Stimulated activated CD4-positive, alpha-beta T cell treated with anti-CD3 and anti-CD28 coated beads, Interleukin-12 subunit alpha, Interleukin-12 subunit beta, amount 100 ng/mL, for 48 hours (primary cell): ENCODE measurements at regions not wholly inside any gene's neighbourhood (a gene's known extent, or its start where the extent isn't known, plus 50 kb on each side); places are given as distances from the start of the nearest gene placed in this dataset.
"Not testable (repeated sequence)": the region's sequence is repeated elsewhere in the genome, so short reads cannot be mapped to it uniquely, and the experiment has no call there.

Source experiments
- DNase-seq, 3 donors: peaks; one replicate each; pipeline ENCODE4 v3.0.0-alpha.2; 2020; ENCODE audit warnings: low read depth in 2 of 3, low spot score in 1 of 3

- DNase-seq: no peak
Measured at GRCh38 chr2:21331625-21332370, 208.0 kb downstream of the TDRD15 start.

DNA sequence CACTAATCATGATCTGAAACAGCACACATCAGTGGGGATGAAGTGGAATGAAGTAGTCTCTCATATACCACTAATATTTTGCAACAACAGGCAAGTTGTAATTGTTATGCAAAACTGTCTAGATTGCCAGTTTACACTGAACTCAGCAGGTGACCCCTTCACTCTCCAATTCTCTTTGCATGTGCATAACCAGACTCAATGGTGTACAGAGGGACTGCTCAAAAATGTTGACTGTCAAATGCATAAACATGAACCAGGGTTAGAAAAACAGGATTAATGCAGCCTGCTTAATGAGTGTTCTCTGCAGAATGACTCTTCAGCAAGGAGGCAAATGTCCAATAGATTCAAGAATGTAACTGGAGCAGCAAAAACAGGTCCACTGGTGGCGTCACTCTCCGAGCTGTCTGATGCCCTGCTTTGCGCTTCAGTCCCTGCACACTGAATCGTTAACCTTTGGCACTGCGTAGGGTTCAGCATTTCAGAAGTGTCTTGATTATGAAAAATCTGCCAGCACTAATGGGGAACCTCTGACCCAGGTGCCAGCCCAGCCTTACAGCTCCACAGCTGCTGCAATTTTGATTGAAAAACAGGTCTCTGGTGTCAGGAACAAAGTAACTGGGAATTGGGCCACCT lies 209.3 kb downstream of the TDRD15 start:
- no peak for DNase-seq

GRCh38 chr2:21333684-21334083 lies 209.9 kb downstream of the TDRD15 start:
- no peak for DNase-seq

DNA sequence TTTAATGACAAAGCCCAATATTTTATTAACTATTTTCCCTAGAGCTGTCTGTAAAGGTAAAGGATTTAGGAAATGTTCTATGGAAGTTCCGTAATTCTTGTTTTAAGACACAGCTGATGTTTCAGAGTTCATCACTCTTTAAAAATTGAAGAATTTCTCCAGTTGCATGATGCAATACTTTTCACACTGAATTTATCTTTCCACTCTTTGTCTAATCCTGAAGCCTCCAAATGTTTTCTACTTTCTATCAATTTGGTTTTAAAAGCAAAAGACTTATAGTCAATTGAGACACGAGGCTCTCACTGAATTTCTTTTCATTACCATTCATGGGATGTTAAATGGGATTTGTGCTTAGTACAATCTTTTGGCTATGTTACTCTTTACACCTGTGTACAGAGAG lies 223.2 kb downstream of the TDRD15 start:
- no peak for DNase-seq

DNA sequence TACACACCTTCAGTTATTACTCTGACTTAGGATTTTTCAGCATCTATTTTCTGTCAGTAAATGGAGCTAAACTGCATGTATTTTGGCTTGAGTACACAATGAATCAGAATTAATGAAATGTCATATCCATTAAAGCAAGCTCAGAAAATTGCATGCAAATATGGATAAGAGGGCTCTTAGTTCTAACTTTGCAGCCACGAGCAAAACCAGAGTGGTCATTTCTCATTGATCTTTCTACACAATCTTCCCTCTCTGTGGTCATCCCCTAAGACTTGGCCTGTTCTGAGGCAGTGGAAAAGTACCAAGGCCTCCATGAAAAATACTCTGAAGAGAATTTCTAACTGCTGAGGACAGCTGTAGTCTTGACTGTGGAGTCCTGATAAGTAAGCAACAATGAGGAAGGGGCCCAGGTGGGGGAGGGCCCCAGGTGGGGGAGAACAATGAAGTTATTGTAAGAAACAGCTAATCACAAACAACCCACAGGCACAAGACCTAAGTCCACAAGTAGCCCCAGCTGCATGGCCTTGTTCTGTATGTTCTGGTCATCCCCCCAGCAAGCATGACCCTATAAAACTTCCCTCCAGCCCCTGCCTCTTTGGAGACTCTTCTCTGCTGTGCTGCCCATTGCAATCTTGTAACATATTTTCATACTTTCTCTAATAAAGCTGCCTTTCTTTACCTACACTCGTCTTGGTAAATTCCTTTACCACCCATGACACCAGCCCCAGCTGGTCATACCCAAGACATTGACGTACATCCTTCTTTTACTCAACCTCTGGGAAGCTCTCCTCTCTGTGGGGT lies 230.3 kb downstream of the TDRD15 start:
- DNase-seq: no peak

DNA sequence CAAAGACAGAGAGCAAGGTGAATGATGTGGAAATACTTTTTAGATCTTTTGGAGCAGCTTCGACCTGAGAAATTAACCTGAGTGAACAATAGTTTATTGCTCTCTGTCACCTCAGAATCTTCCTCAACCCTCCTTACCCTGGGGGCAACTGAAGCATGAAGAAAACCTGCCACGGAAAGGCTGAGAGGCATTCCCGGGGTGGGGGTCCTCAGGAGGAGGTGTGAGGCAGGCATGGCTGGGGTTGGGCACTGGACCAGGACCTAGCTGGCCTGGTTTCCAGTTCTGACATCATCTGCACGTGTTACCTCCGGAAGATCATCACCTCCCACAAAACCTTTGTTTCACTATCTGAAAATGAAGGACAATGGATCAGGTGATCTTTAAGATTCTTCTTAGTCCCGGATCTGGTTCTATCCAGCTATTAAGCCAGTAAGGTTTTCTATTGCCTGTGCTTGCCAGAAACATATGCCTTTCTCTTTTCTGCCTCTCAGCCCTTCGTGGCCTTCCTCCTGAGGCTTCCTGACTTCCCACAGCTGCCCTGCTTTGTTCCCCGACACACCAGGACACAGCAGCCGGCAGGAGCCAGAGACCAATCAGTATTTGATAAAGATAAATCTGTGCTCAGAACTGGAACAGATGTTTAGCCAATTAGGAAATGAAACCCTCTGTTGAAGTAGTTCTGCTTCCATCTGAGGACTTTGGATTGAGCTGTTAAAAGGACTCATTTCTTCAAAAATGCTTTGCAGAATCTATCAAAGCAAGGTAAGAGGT lies 232.5 kb downstream of the TDRD15 start:
- no peak for DNase-seq

GRCh38 chr2:21356857-21357255 lies 233.1 kb downstream of the TDRD15 start:
- no peak for DNase-seq

GRCh38 chr2:21358976-21359375 lies 235.2 kb downstream of the TDRD15 start:
- no peak for DNase-seq

DNA sequence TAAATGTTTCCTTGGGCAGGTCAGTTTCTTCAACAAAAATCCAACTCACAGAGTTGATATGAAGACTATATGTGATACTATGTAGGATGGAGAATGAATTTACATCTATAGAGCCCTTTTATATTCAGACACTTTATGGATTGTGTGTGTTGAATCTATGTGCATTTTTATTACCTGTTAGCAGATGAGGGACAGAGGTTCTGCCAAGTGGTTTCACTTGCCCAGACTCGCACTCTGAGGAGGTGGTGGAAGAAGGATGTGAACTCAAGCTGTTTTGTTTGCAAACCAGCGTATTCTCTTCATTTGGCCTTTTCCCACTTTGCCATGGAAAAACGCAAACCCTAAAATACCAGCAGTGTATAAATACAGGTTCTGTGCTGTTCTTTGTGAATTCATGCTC lies 237.6 kb downstream of the TDRD15 start:
- DNase-seq: no peak

GRCh38 chr2:21361957-21362486 lies 238.3 kb downstream of the TDRD15 start:
- no peak for DNase-seq

- no peak for DNase-seq
Measured at GRCh38 chr2:21363364-21363763, 239.6 kb downstream of the TDRD15 start.

DNA sequence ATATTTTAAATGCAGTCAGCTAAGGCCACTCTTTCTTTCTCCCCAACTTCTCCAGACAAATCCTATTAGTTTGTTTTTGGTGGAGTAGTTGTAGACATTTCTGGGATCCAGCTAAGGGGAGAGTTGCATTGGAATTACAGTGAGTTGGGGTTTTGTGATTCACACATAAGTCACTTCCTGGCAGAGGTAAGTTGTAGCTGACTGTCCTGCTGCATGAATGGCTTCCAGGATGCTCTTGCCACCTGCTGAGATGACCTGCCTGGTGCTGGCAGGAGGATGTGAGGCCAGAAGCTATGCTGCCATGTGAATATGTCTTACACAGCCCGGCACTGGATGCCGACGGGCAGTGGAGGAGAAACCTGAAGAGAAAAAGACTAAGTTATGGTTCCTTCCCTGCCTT lies 243.7 kb downstream of the TDRD15 start:
- DNase-seq: no peak

DNA sequence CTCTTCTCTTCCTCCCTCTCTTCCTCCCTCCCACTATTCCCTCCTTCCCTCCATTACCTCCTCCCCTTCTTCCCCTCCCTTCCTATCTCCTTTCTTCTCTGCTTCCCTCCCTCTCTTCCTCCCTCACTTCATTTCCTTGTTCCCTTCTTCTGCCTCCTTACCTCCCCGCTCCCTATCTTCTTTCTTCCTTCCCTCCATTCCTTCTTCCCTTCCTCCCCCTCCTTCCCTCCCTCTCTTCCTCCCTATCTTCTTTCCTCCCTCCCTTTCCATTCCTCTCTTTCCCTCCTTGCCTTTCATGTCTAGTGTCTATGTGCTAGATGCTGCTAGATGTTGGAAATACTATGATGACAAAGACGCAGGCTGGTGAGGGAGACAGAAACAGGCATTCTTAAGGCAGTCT lies 246.0 kb downstream of the TDRD15 start:
- DNase-seq: no peak

GRCh38 chr2:21371499-21372003 lies 247.8 kb downstream of the TDRD15 start:
- DNase-seq: no peak

DNA sequence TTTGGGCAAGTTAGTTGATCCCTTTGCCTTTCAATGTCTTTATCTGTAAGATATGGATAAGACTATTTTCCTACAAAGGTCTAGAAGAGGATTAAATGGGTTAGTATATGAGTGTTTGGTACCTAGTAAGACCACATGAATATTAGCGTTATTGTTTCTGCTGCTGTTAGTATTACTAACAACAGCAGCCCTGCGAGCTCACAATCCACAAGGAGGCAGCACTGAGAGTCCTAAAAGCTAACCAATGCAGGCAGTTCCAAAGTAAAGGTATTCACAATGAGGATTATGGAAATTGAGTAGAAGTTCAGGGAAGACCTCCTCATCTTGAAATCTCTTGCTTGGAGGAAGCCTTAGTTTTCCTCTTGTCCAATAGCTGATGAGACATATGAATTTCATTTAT lies 248.9 kb downstream of the TDRD15 start:
- no peak for DNase-seq

GRCh38 chr2:21376864-21377263 lies 253.1 kb downstream of the TDRD15 start:
- no peak for DNase-seq

- no peak for DNase-seq
Measured at GRCh38 chr2:21379140-21379539, 255.4 kb downstream of the TDRD15 start.

GRCh38 chr2:21379668-21380067 lies 255.9 kb downstream of the TDRD15 start:
- DNase-seq: not testable (repeated sequence)

DNA sequence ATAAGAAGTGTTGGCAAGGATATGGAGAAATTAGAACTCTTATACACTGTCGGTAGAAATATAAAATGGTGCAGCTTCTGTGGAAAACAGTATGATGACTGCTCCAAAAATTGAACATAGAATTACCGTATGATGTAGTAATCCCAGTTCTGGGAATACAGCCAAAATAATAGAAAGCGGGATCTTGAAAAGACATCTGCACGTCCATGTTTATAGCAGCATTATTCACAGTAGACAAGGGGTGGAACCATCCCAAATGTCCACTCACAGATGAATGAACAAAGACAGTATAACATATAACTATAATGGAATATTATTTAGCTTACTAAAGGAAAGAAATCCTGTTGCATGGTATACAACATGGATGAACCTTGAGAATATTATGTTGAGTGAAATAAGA lies 257.7 kb downstream of the TDRD15 start:
- no peak for DNase-seq

DNA sequence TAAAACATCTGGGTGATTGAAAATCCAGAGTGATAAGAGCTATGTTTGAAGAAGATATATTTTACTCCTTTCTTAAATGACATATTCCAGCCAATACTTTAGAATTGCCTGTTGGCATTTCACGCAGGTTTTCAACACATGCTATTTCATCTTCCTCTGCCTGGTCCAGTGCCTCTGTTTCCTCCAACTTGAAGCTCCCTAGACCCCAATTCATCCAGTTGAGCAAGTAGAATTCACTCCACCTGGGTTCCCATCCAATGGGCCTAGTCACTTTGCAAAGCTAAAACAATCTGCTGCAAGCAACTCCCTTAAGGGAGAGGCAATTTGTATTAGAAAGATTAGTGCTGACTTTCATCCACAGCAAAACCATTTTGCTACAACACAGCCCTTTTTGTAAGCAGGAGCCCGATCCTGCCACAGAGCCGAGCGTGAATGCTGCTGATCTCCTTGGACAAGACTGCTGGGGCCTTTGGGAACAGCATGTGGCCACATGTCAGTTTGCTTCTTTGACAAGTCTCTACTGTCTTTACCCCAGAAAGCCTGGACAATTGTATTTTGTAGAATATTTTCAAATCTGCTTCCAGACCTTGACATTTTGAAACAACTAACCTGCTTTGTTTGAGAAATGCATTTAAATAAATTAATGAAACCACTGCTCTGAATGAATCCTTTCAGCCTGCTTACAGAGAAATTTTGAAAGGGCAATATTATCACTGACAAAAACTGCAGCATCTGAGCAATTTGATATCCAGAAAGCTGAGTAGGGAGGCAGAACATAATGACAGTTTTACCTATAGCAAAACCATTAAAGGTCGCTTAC lies 259.1 kb downstream of the TDRD15 start:
- no peak for DNase-seq
